Upper lobe of left lung (tissue), 4 donors: ENCODE measurements at regions not wholly inside any gene's neighbourhood (a gene's known extent, or its start where the extent isn't known, plus 50 kb on each side); places are given as distances from the start of the nearest gene placed in this dataset.

Experiments
- EP300 ChIP-seq, 4 donors: sonication (generic); formaldehyde crosslinking; IDR thresholded peaks; one replicate each; pipeline ENCODE4 v1.5.1; 2017; ENCODE audit warnings: antibody characterized with exemption in 4 of 4, control low read depth in 2 of 4
- POLR2AphosphoS5 ChIP-seq, 2 donors: sonication (generic); formaldehyde crosslinking; IDR thresholded peaks; one replicate each; pipeline ENCODE4 v1.5.1; 2017; ENCODE audit warnings: antibody characterized with exemption in 2 of 2
- TF ChIP-seq, protein P1 (sequence below), 6 experiments: fragments of 450-650 bp in 4 of 6; fragments of 200-600 bp in 2 of 6; sonication (generic) in 2 of 6; IDR thresholded peaks; one replicate each; pipeline ENCODE4 v1.5.1; 2016 to 2019; ENCODE audit warnings: antibody characterized with exemption in 6 of 6

DNA sequence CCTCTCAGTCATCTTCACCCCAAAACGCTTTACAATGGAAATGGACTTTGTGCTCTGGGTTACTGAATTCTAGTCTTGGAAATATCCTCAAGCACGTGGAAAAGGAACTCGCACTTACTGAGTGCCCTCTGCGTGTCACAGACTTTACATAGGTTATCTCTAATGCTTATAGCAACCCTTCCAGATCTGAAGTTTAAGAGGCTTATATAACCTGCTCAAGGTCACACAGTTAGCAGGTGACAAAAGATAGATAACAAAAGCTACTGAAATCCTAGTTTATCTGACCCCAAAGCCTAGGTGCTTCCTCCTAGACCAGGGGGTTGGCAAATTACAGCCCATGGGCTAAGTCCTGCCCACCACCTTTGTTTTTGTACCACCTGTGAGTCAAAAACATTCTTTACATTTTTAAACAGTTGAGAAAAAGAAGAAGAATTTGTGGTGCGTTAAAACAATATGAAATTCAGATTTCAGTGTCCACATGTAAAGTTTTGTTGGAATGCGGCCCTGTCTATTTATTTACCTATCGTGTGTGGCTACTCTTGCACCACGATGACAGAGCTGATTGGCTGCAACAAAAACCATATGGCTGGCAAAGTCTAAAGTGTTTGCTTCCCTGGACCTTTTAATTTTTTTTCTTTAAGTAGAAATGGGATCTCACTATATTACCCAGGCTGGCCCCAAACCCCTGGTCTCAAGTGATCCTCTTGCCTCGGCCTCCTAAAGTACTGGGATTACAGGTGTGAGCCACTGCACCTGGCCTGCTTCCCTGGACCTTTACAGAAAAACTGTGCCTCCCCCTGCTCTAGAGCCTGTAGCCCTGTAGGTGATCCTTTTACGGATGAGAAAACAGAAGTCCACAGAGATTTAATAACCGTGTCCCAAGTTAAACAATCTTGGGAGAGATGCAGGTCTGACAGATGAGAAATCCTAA lies 110.2 kb upstream of the RREB1 start:
- TF ChIP-seq, protein P1, sequence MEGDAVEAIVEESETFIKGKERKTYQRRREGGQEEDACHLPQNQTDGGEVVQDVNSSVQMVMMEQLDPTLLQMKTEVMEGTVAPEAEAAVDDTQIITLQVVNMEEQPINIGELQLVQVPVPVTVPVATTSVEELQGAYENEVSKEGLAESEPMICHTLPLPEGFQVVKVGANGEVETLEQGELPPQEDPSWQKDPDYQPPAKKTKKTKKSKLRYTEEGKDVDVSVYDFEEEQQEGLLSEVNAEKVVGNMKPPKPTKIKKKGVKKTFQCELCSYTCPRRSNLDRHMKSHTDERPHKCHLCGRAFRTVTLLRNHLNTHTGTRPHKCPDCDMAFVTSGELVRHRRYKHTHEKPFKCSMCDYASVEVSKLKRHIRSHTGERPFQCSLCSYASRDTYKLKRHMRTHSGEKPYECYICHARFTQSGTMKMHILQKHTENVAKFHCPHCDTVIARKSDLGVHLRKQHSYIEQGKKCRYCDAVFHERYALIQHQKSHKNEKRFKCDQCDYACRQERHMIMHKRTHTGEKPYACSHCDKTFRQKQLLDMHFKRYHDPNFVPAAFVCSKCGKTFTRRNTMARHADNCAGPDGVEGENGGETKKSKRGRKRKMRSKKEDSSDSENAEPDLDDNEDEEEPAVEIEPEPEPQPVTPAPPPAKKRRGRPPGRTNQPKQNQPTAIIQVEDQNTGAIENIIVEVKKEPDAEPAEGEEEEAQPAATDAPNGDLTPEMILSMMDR (IDR thresholded peaks at IDR 0.05) = no peak
- TF ChIP-seq EP300 (IDR thresholded peaks at IDR 0.05) (no peak), POLR2AphosphoS5 (IDR thresholded peaks at IDR 0.05) (no peak)
